ENCODE measurements at regions not wholly inside any gene's neighbourhood (a gene's known extent, or its start where the extent isn't known, plus 50 kb on each side); places are given as distances from the start of the nearest gene placed in this dataset.

DNA sequence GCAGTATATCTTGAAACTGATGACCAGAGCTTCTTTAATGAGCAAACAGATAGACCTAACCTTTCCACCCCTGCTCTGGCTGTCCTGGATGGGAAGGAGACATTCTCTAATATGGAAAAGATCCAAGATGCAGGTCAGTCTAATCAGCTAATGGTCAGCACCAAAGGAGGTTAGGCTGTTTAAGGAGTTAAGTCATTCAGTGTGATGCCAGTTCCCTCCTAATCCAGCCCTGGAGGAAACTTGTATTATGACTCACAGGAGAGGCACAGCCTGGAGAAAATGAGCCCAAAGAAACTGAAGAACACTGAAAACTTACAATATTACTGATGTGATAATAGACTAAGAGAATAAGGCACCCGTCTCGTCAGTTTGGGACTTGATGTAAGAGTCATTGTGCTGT lies 323.0 kb downstream of the HNRNPD start:
- ChIA-PET CTCF (no interaction called here), POLR2A (no interaction called here)
- no peaks in the 10 kb centered on the region for H3K9me3 ChIP-seq (ENCODE audit: control insufficient read depth, insufficient read depth, low read length)
- TF ChIP-seq, protein P1, sequence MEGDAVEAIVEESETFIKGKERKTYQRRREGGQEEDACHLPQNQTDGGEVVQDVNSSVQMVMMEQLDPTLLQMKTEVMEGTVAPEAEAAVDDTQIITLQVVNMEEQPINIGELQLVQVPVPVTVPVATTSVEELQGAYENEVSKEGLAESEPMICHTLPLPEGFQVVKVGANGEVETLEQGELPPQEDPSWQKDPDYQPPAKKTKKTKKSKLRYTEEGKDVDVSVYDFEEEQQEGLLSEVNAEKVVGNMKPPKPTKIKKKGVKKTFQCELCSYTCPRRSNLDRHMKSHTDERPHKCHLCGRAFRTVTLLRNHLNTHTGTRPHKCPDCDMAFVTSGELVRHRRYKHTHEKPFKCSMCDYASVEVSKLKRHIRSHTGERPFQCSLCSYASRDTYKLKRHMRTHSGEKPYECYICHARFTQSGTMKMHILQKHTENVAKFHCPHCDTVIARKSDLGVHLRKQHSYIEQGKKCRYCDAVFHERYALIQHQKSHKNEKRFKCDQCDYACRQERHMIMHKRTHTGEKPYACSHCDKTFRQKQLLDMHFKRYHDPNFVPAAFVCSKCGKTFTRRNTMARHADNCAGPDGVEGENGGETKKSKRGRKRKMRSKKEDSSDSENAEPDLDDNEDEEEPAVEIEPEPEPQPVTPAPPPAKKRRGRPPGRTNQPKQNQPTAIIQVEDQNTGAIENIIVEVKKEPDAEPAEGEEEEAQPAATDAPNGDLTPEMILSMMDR (IDR thresholded peaks at IDR 0.05; ENCODE audit: low read depth, low read length): no peak
- DNase-seq (ENCODE audit: low read depth, low spot score): no peak
- H3K27ac ChIP-seq (ENCODE audit: low read depth, low read length): no peak overlapping the region
- H3K4me3 ChIP-seq (ENCODE audit: low read depth, low read length): no peak overlapping the region
- no peaks in the 10 kb centered on the region for H3K27me3 ChIP-seq (ENCODE audit: control insufficient read depth, insufficient read depth, low read length)

DNA sequence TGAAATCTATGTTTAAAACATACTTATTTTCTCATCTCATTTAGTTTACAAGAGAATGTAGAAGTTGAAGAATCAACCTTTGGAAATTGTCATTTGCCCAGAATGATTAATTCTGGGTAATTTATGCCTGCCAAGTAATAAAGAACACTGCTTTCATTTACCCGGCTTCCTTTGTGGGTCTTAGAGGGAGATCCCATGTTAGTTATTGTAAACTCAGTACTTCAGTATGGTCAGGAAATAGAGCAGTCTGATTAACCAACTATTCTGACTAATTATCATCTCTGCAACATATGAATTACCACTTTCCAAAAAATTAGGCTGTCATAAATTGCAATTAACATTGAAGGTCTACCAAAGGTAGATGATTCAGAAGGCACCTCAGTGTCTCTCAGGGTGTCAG lies 324.5 kb downstream of the HNRNPD start:
- Histone ChIP-seq H3K4me3 (ENCODE audit: low read depth, low read length) (no peak overlapping the region), H3K27ac (ENCODE audit: low read depth, low read length) (no peak overlapping the region), H3K27me3 (ENCODE audit: control insufficient read depth, insufficient read depth, low read length) (peaks cover 11% of the 10 kb centered on the region), H3K9me3 (ENCODE audit: control insufficient read depth, insufficient read depth, low read length) (no peaks in the 10 kb centered on the region)
- ChIA-PET POLR2A (no interaction called here), CTCF (no interaction called here)
- TF ChIP-seq, protein P1 (IDR thresholded peaks at IDR 0.05; ENCODE audit: low read depth, low read length): no peak
- DNase-seq (ENCODE audit: low read depth, low spot score): no peak

DNA sequence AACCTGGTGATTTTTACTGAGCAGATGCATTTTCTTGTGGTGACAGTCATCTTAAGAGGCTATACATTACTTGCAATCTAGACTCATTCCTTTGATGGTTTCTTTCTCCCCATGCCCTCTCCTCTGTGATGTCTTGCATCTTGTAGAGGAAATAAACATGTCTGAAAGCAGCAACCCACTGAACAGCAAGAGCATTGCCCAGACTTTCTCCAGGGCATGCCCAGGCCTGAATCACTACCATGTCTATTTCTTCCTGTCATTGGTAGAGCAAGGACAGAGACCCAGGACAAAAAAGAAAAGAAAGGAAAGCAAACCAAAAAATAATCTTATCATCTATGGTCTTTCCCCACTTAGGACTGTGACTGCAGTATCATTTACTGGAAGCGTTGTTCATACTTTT lies 326.1 kb downstream of the HNRNPD start:
- no peak overlapping the region for H3K27ac ChIP-seq (ENCODE audit: low read depth, low read length)
- H3K27me3 ChIP-seq (ENCODE audit: control insufficient read depth, insufficient read depth, low read length): peaks cover 20% of the 10 kb centered on the region
- ChIA-PET POLR2A (no interaction called here), CTCF (no interaction called here)
- no peak for DNase-seq (ENCODE audit: low read depth, low spot score)
- H3K4me3 ChIP-seq (ENCODE audit: low read depth, low read length): no peak overlapping the region
- TF ChIP-seq, protein P1 (IDR thresholded peaks at IDR 0.05; ENCODE audit: low read depth, low read length): no peak
- H3K9me3 ChIP-seq (ENCODE audit: control insufficient read depth, insufficient read depth, low read length): no peaks in the 10 kb centered on the region

DNA sequence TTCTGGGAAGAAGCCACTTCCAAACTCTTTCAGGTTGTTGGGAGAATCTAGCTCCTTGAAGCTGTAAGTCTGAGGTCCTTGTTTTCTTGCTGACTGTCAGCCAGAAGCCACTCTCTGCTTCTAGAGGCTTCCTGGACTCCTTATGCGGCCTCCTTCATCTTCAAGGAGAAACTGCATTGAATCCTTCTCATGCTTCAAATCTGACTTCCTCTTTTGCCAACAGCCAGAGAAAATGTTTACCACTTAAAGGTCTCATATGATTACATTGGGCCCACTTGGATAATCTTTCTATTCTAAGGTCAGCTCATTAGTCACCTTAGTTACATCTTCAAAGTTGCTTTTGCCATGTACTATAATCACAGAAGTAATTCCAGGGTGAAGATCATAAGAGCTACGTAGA lies 327.0 kb downstream of the HNRNPD start:
- TF ChIP-seq, protein P1 (IDR thresholded peaks at IDR 0.05; ENCODE audit: low read depth, low read length): no peak
- Histone ChIP-seq H3K4me3 (ENCODE audit: low read depth, low read length) (no peak overlapping the region), H3K27ac (ENCODE audit: low read depth, low read length) (no peak overlapping the region), H3K27me3 (ENCODE audit: control insufficient read depth, insufficient read depth, low read length) (peaks cover 20% of the 10 kb centered on the region), H3K9me3 (ENCODE audit: control insufficient read depth, insufficient read depth, low read length) (no peaks in the 10 kb centered on the region)
- ChIA-PET POLR2A (no interaction called here), CTCF (no interaction called here)
- no peak for DNase-seq (ENCODE audit: low read depth, low spot score)

DNA sequence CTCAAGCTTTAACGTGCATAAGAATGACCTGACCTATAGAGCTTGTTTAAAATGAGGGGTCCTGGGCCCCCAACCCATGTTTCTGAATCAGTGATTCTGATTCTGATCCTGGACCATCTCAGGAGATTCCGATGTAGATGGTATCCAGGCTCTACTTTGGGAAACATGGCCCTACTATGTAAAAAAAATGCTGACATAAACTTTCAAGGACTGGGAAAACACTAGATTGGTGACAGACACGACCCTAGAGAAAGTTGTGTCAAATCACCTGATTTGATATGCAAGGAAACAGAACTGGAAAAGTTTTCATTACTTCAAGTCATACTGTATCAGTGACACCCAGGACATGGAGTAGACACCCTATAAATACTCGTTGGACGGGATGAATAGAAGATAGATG lies 328.5 kb downstream of the HNRNPD start:
- no peak for DNase-seq (ENCODE audit: low read depth, low spot score)
- H3K27me3 ChIP-seq (ENCODE audit: control insufficient read depth, insufficient read depth, low read length): peaks cover 20% of the 10 kb centered on the region
- CTCF ChIA-PET: no interaction called here
- no peak overlapping the region for H3K4me3 ChIP-seq (ENCODE audit: low read depth, low read length)
- no peak overlapping the region for H3K27ac ChIP-seq (ENCODE audit: low read depth, low read length)
- POLR2A ChIA-PET: no interaction called here
- TF ChIP-seq, protein P1 (IDR thresholded peaks at IDR 0.05; ENCODE audit: low read depth, low read length): no peak
- H3K9me3 ChIP-seq (ENCODE audit: control insufficient read depth, insufficient read depth, low read length): no peaks in the 10 kb centered on the region
